ENCODE measurements at regions not wholly inside any gene's neighbourhood (a gene's known extent, or its start where the extent isn't known, plus 50 kb on each side); places are given as distances from the start of the nearest gene placed in this dataset.

GRCh38 chr5:63805151-63805550 lies 157.1 kb downstream of the HTR1A start:
- in situ Hi-C loops (cut with MboI; ENCODE audit: low sequenced_read_pairs in 4 of 4): no loop called here
- H3K27me3 ChIP-seq: no peaks in the 10 kb centered on the region

GRCh38 chr5:63803165-63803564 lies 159.1 kb downstream of the HTR1A start:
- in situ Hi-C loops (cut with MboI; ENCODE audit: low sequenced_read_pairs in 4 of 4) (no loop called here), intact Hi-C loops (cut with DNase I; ENCODE audit: low total_unique reads) (no loop called here)
- Histone ChIP-seq H3K27me3 (no peaks in the 10 kb centered on the region), H3K4me3 (no peak overlapping the region), H3K9me3 (no peaks in the 10 kb centered on the region), H3K36me3 (no peaks in the 10 kb centered on the region), H3K27ac (no peak overlapping the region), H3K4me1 (no peaks in the 10 kb centered on the region)
- TF ChIP-seq POLR2A (IDR thresholded peaks at IDR 0.05) (no peak), CTCF (IDR thresholded peaks at IDR 0.05 in 4 of 5, conservative IDR thresholded peaks at IDR 0.05 in 1 of 5) (no peak)
- ATAC-seq: no peak
- no peak for DNase-seq

More at GRCh38 chr5:63805151-63805550, 157.1 kb downstream of the HTR1A start:
- H3K36me3 ChIP-seq: no peaks in the 10 kb centered on the region
- H3K4me1 ChIP-seq: no peaks in the 10 kb centered on the region
- DNase-seq: no peak
- no peak overlapping the region for H3K4me3 ChIP-seq
- ATAC-seq: no peak
- H3K27ac ChIP-seq: no peak overlapping the region
- TF ChIP-seq CTCF (IDR thresholded peaks at IDR 0.05 in 4 of 5, conservative IDR thresholded peaks at IDR 0.05 in 1 of 5): no peak
- no peak for TF ChIP-seq POLR2A (IDR thresholded peaks at IDR 0.05)
- H3K9me3 ChIP-seq: no peaks in the 10 kb centered on the region
- intact Hi-C loops (cut with DNase I; ENCODE audit: low total_unique reads): no loop called here

- ATAC-seq: no peak
- H3K4me3 ChIP-seq: no peak overlapping the region
- in situ Hi-C loops (cut with MboI; ENCODE audit: low sequenced_read_pairs in 4 of 4) (no loop called here), intact Hi-C loops (cut with DNase I; ENCODE audit: low total_unique reads) (no loop called here)
- no peaks in the 10 kb centered on the region for H3K36me3 ChIP-seq
- no peaks in the 10 kb centered on the region for H3K4me1 ChIP-seq
- H3K9me3 ChIP-seq: no peaks in the 10 kb centered on the region
- H3K27ac ChIP-seq: no peak overlapping the region
- DNase-seq: no peak
- TF ChIP-seq CTCF (IDR thresholded peaks at IDR 0.05 in 4 of 5, conservative IDR thresholded peaks at IDR 0.05 in 1 of 5) (no peak), POLR2A (IDR thresholded peaks at IDR 0.05) (no peak)
- H3K27me3 ChIP-seq: no peaks in the 10 kb centered on the region
Measured at GRCh38 chr5:63794979-63795378, 167.3 kb downstream of the HTR1A start.

- DNase-seq (no peak), ATAC-seq (no peak)
- Histone ChIP-seq H3K4me3 (no peak overlapping the region), H3K27ac (no peak overlapping the region), H3K27me3 (no peaks in the 10 kb centered on the region), H3K36me3 (no peaks in the 10 kb centered on the region), H3K9me3 (no peaks in the 10 kb centered on the region), H3K4me1 (no peaks in the 10 kb centered on the region)
- TF ChIP-seq CTCF (IDR thresholded peaks at IDR 0.05 in 4 of 5, conservative IDR thresholded peaks at IDR 0.05 in 1 of 5): no peak
- TF ChIP-seq POLR2A (IDR thresholded peaks at IDR 0.05): no peak
- intact Hi-C loops (cut with DNase I; ENCODE audit: low total_unique reads): no loop called here
- in situ Hi-C loops (cut with MboI; ENCODE audit: low sequenced_read_pairs in 4 of 4): no loop called here
Measured at GRCh38 chr5:63794296-63794695, 167.9 kb downstream of the HTR1A start.

GRCh38 chr5:63774939-63775338 lies 187.3 kb downstream of the HTR1A start:
- TF ChIP-seq CTCF (IDR thresholded peaks at IDR 0.05 in 4 of 5, conservative IDR thresholded peaks at IDR 0.05 in 1 of 5): no peak
- TF ChIP-seq POLR2A (IDR thresholded peaks at IDR 0.05): no peak

More at GRCh38 chr5:63774939-63775338, 187.3 kb downstream of the HTR1A start:
- H3K27me3 ChIP-seq: no peaks in the 10 kb centered on the region
- no peaks in the 10 kb centered on the region for H3K9me3 ChIP-seq
- no peaks in the 10 kb centered on the region for H3K36me3 ChIP-seq
- ATAC-seq (no peak), DNase-seq (no peak)
- no peak overlapping the region for H3K27ac ChIP-seq
- H3K4me3 ChIP-seq: no peak overlapping the region
- in situ Hi-C loops (cut with MboI; ENCODE audit: low sequenced_read_pairs in 4 of 4) (no loop called here), intact Hi-C loops (cut with DNase I; ENCODE audit: low total_unique reads) (no loop called here)
- H3K4me1 ChIP-seq: no peaks in the 10 kb centered on the region
